OCI-LY1 (cell line): ENCODE measurements at regions not wholly inside any gene's neighbourhood (a gene's known extent, or its start where the extent isn't known, plus 50 kb on each side); places are given as distances from the start of the nearest gene placed in this dataset.

ENCODE experiments used
- H2AFZ ChIP-seq: fragments of 200-600 bp; sonication (generic), shearing (Covaris generic); 2 replicates; pipeline ENCODE4 v1.6.0; 2014; ENCODE audit warnings: antibody characterized with exemption, mild to moderate bottlenecking, low read length
- H3F3A ChIP-seq: fragments of 200-600 bp; sonication (generic), shearing (Covaris generic); 2 replicates; pipeline ENCODE4 v1.6.0; 2014; ENCODE audit warnings: mild to moderate bottlenecking, antibody characterized with exemption, low read length, moderate library complexity; ENCODE audit not compliant: insufficient read depth
- H3K27ac ChIP-seq: fragments of 200-600 bp; sonication (generic); 2 replicates; pipeline ENCODE4 v1.5.1; 2014; ENCODE audit warnings: low read length, mixed run types, mild to moderate bottlenecking, low read depth; ENCODE audit not compliant: poor library complexity, severe bottlenecking
- H3K27me3 ChIP-seq: fragments of 200-600 bp; sonication (generic); 2 replicates; pipeline ENCODE4 v1.6.0; 2014; ENCODE audit warnings: antibody characterized with exemption, mild to moderate bottlenecking, low read length, moderate library complexity; ENCODE audit not compliant: insufficient read depth
- H3K36me3 ChIP-seq: fragments of 200-600 bp; sonication (generic); 2 replicates; pipeline ENCODE4 v1.6.1; 2014; ENCODE audit warnings: mild to moderate bottlenecking, antibody characterized with exemption, low read length, moderate library complexity, mixed read lengths; ENCODE audit not compliant: insufficient read depth
- H3K4me1 ChIP-seq: fragments of 200-600 bp; sonication (generic); 2 replicates; pipeline ENCODE4 v1.5.1; 2014; ENCODE audit warnings: mild to moderate bottlenecking, low read length, moderate library complexity; ENCODE audit not compliant: insufficient read depth, severe bottlenecking
- H3K4me2 ChIP-seq: fragments of 200-600 bp; sonication (generic), shearing (Covaris generic); 2 replicates; pipeline ENCODE4 v1.6.1; 2014; ENCODE audit warnings: low read length
- H3K4me3 ChIP-seq: fragments of 200-600 bp; sonication (generic); 2 replicates; pipeline ENCODE4 v1.5.1; 2014; ENCODE audit warnings: low read length, low read depth, mild to moderate bottlenecking, mixed read lengths; ENCODE audit not compliant: poor library complexity, severe bottlenecking
- H3K79me2 ChIP-seq: fragments of 200-600 bp; shearing (Covaris generic); 2 replicates; pipeline ENCODE4 v1.6.1; 2016; ENCODE audit warnings: mixed run types, low read length, mixed read lengths; ENCODE audit not compliant: insufficient read depth
- H3K9ac ChIP-seq: fragments of 200-600 bp; sonication (generic), shearing (Covaris generic); 2 replicates; pipeline ENCODE4 v1.6.1; 2014; ENCODE audit warnings: mild to moderate bottlenecking, low read length, mixed read lengths
- H3K9me2 ChIP-seq: fragments of 200-600 bp; sonication (generic), shearing (Covaris generic); 2 replicates; pipeline ENCODE4 v1.6.1; 2014; ENCODE audit warnings: low read depth, mild to moderate bottlenecking, low read length, mixed read lengths
- H3K9me3 ChIP-seq: fragments of 200-600 bp; shearing (Covaris generic); 2 replicates; pipeline ENCODE4 v1.6.1; 2014; ENCODE audit warnings: low read length, mixed read lengths
- H4K20me1 ChIP-seq: fragments of 200-600 bp; sonication (generic), shearing (Covaris generic); 2 replicates; pipeline ENCODE4 v1.6.0; 2016; ENCODE audit warnings: mild to moderate bottlenecking, low read length; ENCODE audit not compliant: insufficient read depth
- EZH2 ChIP-seq: fragments of 200-600 bp; sonication (generic), shearing (Covaris generic); IDR thresholded peaks from 2 replicates; pipeline ENCODE4 v1.8.0; 2017; ENCODE audit warnings: borderline replicate concordance, mixed run types, mild to moderate bottlenecking, antibody characterized with exemption, low read length, moderate library complexity, mixed read lengths
- TF ChIP-seq, protein P1 (sequence below): fragments of 200-600 bp; sonication (generic), shearing (Covaris generic); IDR thresholded peaks from 2 replicates; pipeline ENCODE4 v1.5.1; 2017; ENCODE audit warnings: mild to moderate bottlenecking, antibody characterized with exemption, low read length, moderate library complexity, mixed read lengths

DNA sequence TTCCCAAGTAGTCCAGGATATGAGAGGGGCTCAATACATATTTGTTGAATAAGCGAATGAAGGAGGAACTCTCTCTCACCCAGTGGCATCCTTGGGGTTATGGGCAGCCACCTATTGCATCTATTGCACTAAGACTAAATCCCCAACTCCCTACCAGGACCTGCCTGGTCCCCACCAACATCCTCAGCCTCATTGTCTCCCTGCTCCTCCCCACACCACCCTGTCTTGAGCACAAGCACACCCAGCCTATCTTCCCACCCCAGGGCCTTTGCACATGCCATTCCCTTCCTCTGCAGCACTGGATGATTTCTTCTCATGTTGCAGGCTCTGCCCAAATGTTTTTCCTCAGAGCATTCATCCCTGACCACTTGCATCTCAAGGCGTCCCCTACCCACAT, 133.8 kb downstream of the BARX1 start:
- Histone ChIP-seq H3K9me2 (no peaks in the 10 kb centered on the region), H3K9ac (no peak overlapping the region), H3K4me1 (no peaks in the 10 kb centered on the region), H2AFZ (no peak overlapping the region), H4K20me1 (no peaks in the 10 kb centered on the region), H3K36me3 (no peaks in the 10 kb centered on the region), H3K4me2 (no peak overlapping the region), H3F3A (no peaks in the 10 kb centered on the region), H3K27ac (no peak overlapping the region), H3K79me2 (no peaks in the 10 kb centered on the region), H3K4me3 (no peak overlapping the region), H3K9me3 (no peaks in the 10 kb centered on the region), H3K27me3 (0 out of 2 replicates have a peak, but pooled peaks cover 5% of the 10 kb centered on the region)
- TF ChIP-seq, protein P1, sequence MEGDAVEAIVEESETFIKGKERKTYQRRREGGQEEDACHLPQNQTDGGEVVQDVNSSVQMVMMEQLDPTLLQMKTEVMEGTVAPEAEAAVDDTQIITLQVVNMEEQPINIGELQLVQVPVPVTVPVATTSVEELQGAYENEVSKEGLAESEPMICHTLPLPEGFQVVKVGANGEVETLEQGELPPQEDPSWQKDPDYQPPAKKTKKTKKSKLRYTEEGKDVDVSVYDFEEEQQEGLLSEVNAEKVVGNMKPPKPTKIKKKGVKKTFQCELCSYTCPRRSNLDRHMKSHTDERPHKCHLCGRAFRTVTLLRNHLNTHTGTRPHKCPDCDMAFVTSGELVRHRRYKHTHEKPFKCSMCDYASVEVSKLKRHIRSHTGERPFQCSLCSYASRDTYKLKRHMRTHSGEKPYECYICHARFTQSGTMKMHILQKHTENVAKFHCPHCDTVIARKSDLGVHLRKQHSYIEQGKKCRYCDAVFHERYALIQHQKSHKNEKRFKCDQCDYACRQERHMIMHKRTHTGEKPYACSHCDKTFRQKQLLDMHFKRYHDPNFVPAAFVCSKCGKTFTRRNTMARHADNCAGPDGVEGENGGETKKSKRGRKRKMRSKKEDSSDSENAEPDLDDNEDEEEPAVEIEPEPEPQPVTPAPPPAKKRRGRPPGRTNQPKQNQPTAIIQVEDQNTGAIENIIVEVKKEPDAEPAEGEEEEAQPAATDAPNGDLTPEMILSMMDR = no peak
- TF ChIP-seq EZH2 = no peak

DNA sequence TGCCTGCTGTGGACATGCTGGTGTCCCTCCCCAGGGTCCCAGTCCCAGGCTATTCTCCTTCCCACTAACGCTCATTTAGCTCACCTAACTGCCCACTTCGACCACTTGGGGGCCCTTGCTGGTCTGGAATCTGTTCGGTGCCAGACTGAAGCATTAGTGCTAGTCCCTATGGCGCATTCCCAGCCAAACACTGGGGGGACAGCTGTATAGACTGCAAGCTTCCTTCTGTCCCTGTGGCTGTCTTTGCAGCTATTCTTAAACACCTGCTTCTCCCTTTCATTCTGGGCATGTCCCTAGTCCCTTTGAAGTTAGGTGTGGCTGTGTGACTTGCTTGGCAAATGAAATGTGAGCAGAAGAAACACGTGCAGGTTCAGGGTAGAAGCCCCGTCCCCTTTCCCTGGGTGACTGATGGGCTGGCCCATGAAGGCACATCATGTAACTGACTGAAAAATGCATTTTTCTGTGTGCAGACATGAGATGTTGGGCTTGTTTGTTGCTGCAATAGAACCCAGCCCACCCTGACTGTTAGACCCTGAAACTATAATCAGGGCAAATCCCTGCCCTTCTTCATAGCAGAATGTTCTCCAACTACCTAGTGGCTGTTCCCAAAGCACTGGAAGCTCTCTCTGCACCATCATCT, 134.4 kb downstream of the BARX1 start:
- H3K27ac ChIP-seq = no peak overlapping the region
- no peak overlapping the region for H3K9ac ChIP-seq
- no peak overlapping the region for H3K4me3 ChIP-seq
- no peaks in the 10 kb centered on the region for H3K36me3 ChIP-seq
- H3K9me2 ChIP-seq = no peaks in the 10 kb centered on the region
- no peak overlapping the region for H2AFZ ChIP-seq
- H3K4me1 ChIP-seq = no peaks in the 10 kb centered on the region
- no peaks in the 10 kb centered on the region for H3F3A ChIP-seq
- H3K9me3 ChIP-seq = no peaks in the 10 kb centered on the region
- no peaks in the 10 kb centered on the region for H3K79me2 ChIP-seq
- no peaks in the 10 kb centered on the region for H4K20me1 ChIP-seq
- H3K27me3 ChIP-seq = 0 out of 2 replicates have a peak, but pooled peaks cover 5% of the 10 kb centered on the region
- no peak overlapping the region for H3K4me2 ChIP-seq
- TF ChIP-seq, protein P1 = no peak
- TF ChIP-seq EZH2 = no peak

DNA sequence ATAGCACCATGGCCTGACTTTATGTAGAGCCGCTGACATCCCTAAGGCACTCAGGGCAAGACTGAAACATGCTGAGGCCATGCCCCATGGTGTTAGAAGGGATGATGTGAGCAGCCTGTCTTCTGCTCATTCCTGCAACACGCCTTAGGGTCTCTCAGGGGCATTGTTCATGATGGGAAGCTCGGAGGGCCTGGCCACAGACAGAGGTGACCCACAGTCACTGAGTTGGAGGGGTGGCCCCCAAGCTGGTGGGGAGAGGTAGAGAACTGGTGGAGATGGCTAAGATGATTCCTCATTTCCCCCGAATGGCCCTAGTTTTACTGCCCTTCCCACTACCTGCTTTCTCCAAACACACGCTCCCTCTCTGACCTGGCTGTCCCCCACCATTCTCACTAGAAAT, 135.2 kb downstream of the BARX1 start:
- Histone ChIP-seq H3K4me1 (no peaks in the 10 kb centered on the region), H3K9ac (no peak overlapping the region), H3F3A (no peaks in the 10 kb centered on the region), H3K79me2 (no peaks in the 10 kb centered on the region), H3K4me2 (no peak overlapping the region), H4K20me1 (no peaks in the 10 kb centered on the region), H3K27ac (no peak overlapping the region), H2AFZ (no peak overlapping the region), H3K36me3 (no peaks in the 10 kb centered on the region), H3K9me3 (no peaks in the 10 kb centered on the region), H3K4me3 (no peak overlapping the region), H3K27me3 (0 out of 2 replicates have a peak, but pooled peaks cover 5% of the 10 kb centered on the region), H3K9me2 (no peaks in the 10 kb centered on the region)
- TF ChIP-seq, protein P1 = no peak
- TF ChIP-seq EZH2 = no peak
